Naive thymus-derived CD8-positive, alpha-beta T cell (primary cell): ENCODE measurements at regions not wholly inside any gene's neighbourhood (a gene's known extent, or its start where the extent isn't known, plus 50 kb on each side); places are given as distances from the start of the nearest gene placed in this dataset.
"Not testable (repeated sequence)": the region's sequence is repeated elsewhere in the genome, so short reads cannot be mapped to it uniquely, and the experiment has no call there.

Experiments
- ATAC-seq, 2 donors: fragments of 150-1000 bp; cut with Tn5 transposase in 1 of 2; sonication (Bioruptor Pico), chemical (Tn5 transposase) in 1 of 2; 1 replicate in 1 of 2; 2 replicates in 1 of 2; pipeline ENCODE4 v1.10.0; 2021; ENCODE audit warnings: mild to moderate bottlenecking in 2 of 2, moderate library complexity in 2 of 2
- POLR2A ChIA-PET: fragments of 350-600 bp; sonication (Branson Sonifier 250); formaldehyde crosslinking; loops from one replicate; lab custom pipeline; 2021; ENCODE audit warnings: antibody characterized with exemption; lab: Charles Lee
- DNase-seq, 10 donors: peaks; one replicate each; pipeline versions ENCODE4 v3.0.0 to v3.0.0-alpha.2; 2020 to 2022
- H3K27ac Mint-ChIP-seq, 10 donors: one replicate each; pipeline ENCODE4 v1.8.0; 2020 to 2022; ENCODE audit warnings: mild to moderate bottlenecking in 10 of 10, mixed read lengths in 10 of 10, moderate library complexity in 4 of 10, inconsistent platforms in 1 of 10
- H3K27me3 Mint-ChIP-seq, 5 donors: one replicate each; pipeline ENCODE4 v1.8.0; 2021 to 2022; ENCODE audit warnings: mixed read lengths in 5 of 5
- H3K36me3 Mint-ChIP-seq, 3 donors: one replicate each; pipeline ENCODE4 v1.8.0; 2020 to 2022; ENCODE audit warnings: mixed read lengths in 3 of 3, mild to moderate bottlenecking in 2 of 3, inconsistent platforms in 1 of 3
- H3K4me1 Mint-ChIP-seq, 4 donors: one replicate each; pipeline ENCODE4 v1.8.0; 2021 to 2022; ENCODE audit warnings: mixed read lengths in 4 of 4
- H3K4me3 Mint-ChIP-seq, 10 donors: one replicate each; pipeline ENCODE4 v1.8.0; 2020 to 2022; ENCODE audit warnings: mild to moderate bottlenecking in 10 of 10, mixed read lengths in 10 of 10, moderate library complexity in 6 of 10, inconsistent platforms in 1 of 10
- H3K9me3 Mint-ChIP-seq, 9 donors: one replicate each; pipeline ENCODE4 v1.8.0; 2020 to 2022; ENCODE audit warnings: mixed read lengths in 9 of 9, mild to moderate bottlenecking in 3 of 9, inconsistent platforms in 1 of 9, moderate library complexity in 1 of 9

GRCh38 chr2:59776726-59777008 is 776.8 kb downstream of the BCL11A start:
- Mint-ChIP-seq H3K4me1 (no peaks in the 10 kb centered on the region), H3K9me3 (no peaks in the 10 kb centered on the region), H3K27me3 (no peaks in the 10 kb centered on the region), H3K36me3 (no peaks in the 10 kb centered on the region), H3K4me3 (no peak overlapping the region), H3K27ac (no peak overlapping the region)
- no peak for ATAC-seq
- no peak for DNase-seq
- POLR2A ChIA-PET, result no interaction called here

- Mint-ChIP-seq H3K36me3 (no peaks in the 10 kb centered on the region), H3K4me3 (no peak overlapping the region)
- POLR2A ChIA-PET, result no interaction called here
Observed at GRCh38 chr2:59774821-59775433, 778.5 kb downstream of the BCL11A start.

GRCh38 chr2:59770651-59771050 is 782.8 kb downstream of the BCL11A start:
- H3K9me3 Mint-ChIP-seq, result no peaks in the 10 kb centered on the region
- no peak overlapping the region for H3K4me3 Mint-ChIP-seq
- H3K4me1 Mint-ChIP-seq, result no peaks in the 10 kb centered on the region
- DNase-seq, result no peak
- no peak overlapping the region for H3K27ac Mint-ChIP-seq
- H3K36me3 Mint-ChIP-seq, result no peaks in the 10 kb centered on the region
- H3K27me3 Mint-ChIP-seq, result peaks cover 0 to 6% (median 0%) of the 10 kb centered on the region in 5 donors
- POLR2A ChIA-PET, result no interaction called here
- ATAC-seq, result no peak

More at GRCh38 chr2:59774821-59775433, 778.5 kb downstream of the BCL11A start:
- Mint-ChIP-seq H3K27ac (no peak overlapping the region), H3K4me1 (no peaks in the 10 kb centered on the region), H3K9me3 (no peaks in the 10 kb centered on the region), H3K27me3 (peaks cover 0 to 6% (median 0%) of the 10 kb centered on the region in 5 donors)
- no peak for DNase-seq
- ATAC-seq, result no peak

GRCh38 chr2:59761966-59762365 is 791.5 kb downstream of the BCL11A start:
- no peaks in the 10 kb centered on the region for H3K27me3 Mint-ChIP-seq
- no peaks in the 10 kb centered on the region for H3K4me1 Mint-ChIP-seq
- H3K4me3 Mint-ChIP-seq, result no peak overlapping the region
- POLR2A ChIA-PET, result no interaction called here
- no peaks in the 10 kb centered on the region for H3K36me3 Mint-ChIP-seq
- no peak overlapping the region for H3K27ac Mint-ChIP-seq
- ATAC-seq (no peak), DNase-seq (peak in 1 of 10 donors; percentile 2)
- no peaks in the 10 kb centered on the region for H3K9me3 Mint-ChIP-seq

GRCh38 chr2:59756150-59756549 is 797.3 kb downstream of the BCL11A start:
- Mint-ChIP-seq H3K27ac (no peak overlapping the region), H3K27me3 (no peaks in the 10 kb centered on the region), H3K4me1 (no peaks in the 10 kb centered on the region), H3K4me3 (no peak overlapping the region), H3K9me3 (no peaks in the 10 kb centered on the region), H3K36me3 (no peaks in the 10 kb centered on the region)
- ATAC-seq (no peak), DNase-seq (no peak)
- POLR2A ChIA-PET, result no interaction called here

- ATAC-seq, result no peak
- H3K27ac Mint-ChIP-seq, result no peak overlapping the region
- H3K27me3 Mint-ChIP-seq, result no peaks in the 10 kb centered on the region
- POLR2A ChIA-PET, result no interaction called here
- H3K4me3 Mint-ChIP-seq, result no peak overlapping the region
- H3K9me3 Mint-ChIP-seq, result no peaks in the 10 kb centered on the region
- H3K4me1 Mint-ChIP-seq, result no peaks in the 10 kb centered on the region
- no peak for DNase-seq
- H3K36me3 Mint-ChIP-seq, result no peaks in the 10 kb centered on the region
Observed at GRCh38 chr2:59754011-59754735, 799.3 kb downstream of the BCL11A start.

GRCh38 chr2:59752512-59752911 is 800.9 kb downstream of the BCL11A start:
- no peaks in the 10 kb centered on the region for H3K9me3 Mint-ChIP-seq
- H3K27ac Mint-ChIP-seq, result no peak overlapping the region
- H3K27me3 Mint-ChIP-seq, result no peaks in the 10 kb centered on the region
- POLR2A ChIA-PET, result no interaction called here
- DNase-seq (no peak), ATAC-seq (no peak)
- H3K4me3 Mint-ChIP-seq, result no peak overlapping the region
- H3K36me3 Mint-ChIP-seq, result no peaks in the 10 kb centered on the region
- H3K4me1 Mint-ChIP-seq, result no peaks in the 10 kb centered on the region

- DNase-seq (no peak), ATAC-seq (no peak)
- H3K27me3 Mint-ChIP-seq, result no peaks in the 10 kb centered on the region
- H3K4me3 Mint-ChIP-seq, result no peak overlapping the region
- H3K9me3 Mint-ChIP-seq, result no peaks in the 10 kb centered on the region
- POLR2A ChIA-PET, result no interaction called here
- no peak overlapping the region for H3K27ac Mint-ChIP-seq
- H3K4me1 Mint-ChIP-seq, result no peaks in the 10 kb centered on the region
- H3K36me3 Mint-ChIP-seq, result no peaks in the 10 kb centered on the region
Observed at GRCh38 chr2:59752071-59752470, 801.4 kb downstream of the BCL11A start.

- H3K27ac Mint-ChIP-seq, DNase-seq, H3K4me1 Mint-ChIP-seq, H3K4me3 Mint-ChIP-seq, ATAC-seq, H3K36me3 Mint-ChIP-seq, POLR2A ChIA-PET, H3K9me3 Mint-ChIP-seq, H3K27me3 Mint-ChIP-seq: not testable (repeated sequence)
Observed at GRCh38 chr2:59751214-59751613, 802.2 kb downstream of the BCL11A start.

- no peak for ATAC-seq
- no peak for DNase-seq
- POLR2A ChIA-PET, result no interaction called here
- Mint-ChIP-seq H3K36me3 (no peaks in the 10 kb centered on the region), H3K9me3 (no peaks in the 10 kb centered on the region), H3K4me1 (no peaks in the 10 kb centered on the region), H3K27me3 (no peaks in the 10 kb centered on the region), H3K27ac (no peak overlapping the region), H3K4me3 (no peak overlapping the region)
Observed at GRCh38 chr2:59746291-59746690, 807.2 kb downstream of the BCL11A start.

- POLR2A ChIA-PET, result no interaction called here
- Mint-ChIP-seq H3K27me3 (no peaks in the 10 kb centered on the region), H3K36me3 (no peaks in the 10 kb centered on the region), H3K27ac (no peak overlapping the region), H3K9me3 (no peaks in the 10 kb centered on the region), H3K4me3 (no peak overlapping the region), H3K4me1 (no peaks in the 10 kb centered on the region)
- no peak for ATAC-seq
- no peak for DNase-seq
Observed at GRCh38 chr2:59745085-59745484, 808.4 kb downstream of the BCL11A start.

GRCh38 chr2:59744436-59744835 is 809.0 kb downstream of the BCL11A start:
- H3K36me3 Mint-ChIP-seq, result no peaks in the 10 kb centered on the region
- H3K4me1 Mint-ChIP-seq, result no peaks in the 10 kb centered on the region

GRCh38 chr2:59741840-59742239 is 811.6 kb downstream of the BCL11A start:
- Mint-ChIP-seq H3K9me3 (no peaks in the 10 kb centered on the region), H3K4me1 (no peaks in the 10 kb centered on the region), H3K4me3 (no peak overlapping the region), H3K27ac (no peak overlapping the region), H3K27me3 (no peaks in the 10 kb centered on the region), H3K36me3 (no peaks in the 10 kb centered on the region)
- POLR2A ChIA-PET, result no interaction called here
- DNase-seq (no peak), ATAC-seq (no peak)

More at GRCh38 chr2:59744436-59744835, 809.0 kb downstream of the BCL11A start:
- Mint-ChIP-seq H3K9me3 (no peaks in the 10 kb centered on the region), H3K4me3 (no peak overlapping the region), H3K27ac (no peak overlapping the region), H3K27me3 (no peaks in the 10 kb centered on the region)
- POLR2A ChIA-PET, result no interaction called here
- ATAC-seq (no peak), DNase-seq (no peak)

- POLR2A ChIA-PET, result interaction anchor here (0.5 kb wide), 1 partner anchor 13 kb away, joined by 3 read pairs; no protein-coding TSS in a partner anchor
- H3K27ac Mint-ChIP-seq, result no peak overlapping the region
- no peaks in the 10 kb centered on the region for H3K36me3 Mint-ChIP-seq
- no peak for ATAC-seq
- DNase-seq, result no peak
- no peaks in the 10 kb centered on the region for H3K4me1 Mint-ChIP-seq
- H3K4me3 Mint-ChIP-seq, result no peak overlapping the region
- H3K27me3 Mint-ChIP-seq, result no peaks in the 10 kb centered on the region
- no peaks in the 10 kb centered on the region for H3K9me3 Mint-ChIP-seq
Observed at GRCh38 chr2:59739166-59739565, 814.3 kb downstream of the BCL11A start.
